ENCODE measurements at regions not wholly inside any gene's neighbourhood (a gene's known extent, or its start where the extent isn't known, plus 50 kb on each side); places are given as distances from the start of the nearest gene placed in this dataset.
"Not testable (repeated sequence)": the region's sequence is repeated elsewhere in the genome, so short reads cannot be mapped to it uniquely, and the experiment has no call there.

GRCh38 chr1:189718147-189718795 lies 759.4 kb downstream of the BRINP3 start:
- not testable (repeated sequence) for DNase-seq

DNA sequence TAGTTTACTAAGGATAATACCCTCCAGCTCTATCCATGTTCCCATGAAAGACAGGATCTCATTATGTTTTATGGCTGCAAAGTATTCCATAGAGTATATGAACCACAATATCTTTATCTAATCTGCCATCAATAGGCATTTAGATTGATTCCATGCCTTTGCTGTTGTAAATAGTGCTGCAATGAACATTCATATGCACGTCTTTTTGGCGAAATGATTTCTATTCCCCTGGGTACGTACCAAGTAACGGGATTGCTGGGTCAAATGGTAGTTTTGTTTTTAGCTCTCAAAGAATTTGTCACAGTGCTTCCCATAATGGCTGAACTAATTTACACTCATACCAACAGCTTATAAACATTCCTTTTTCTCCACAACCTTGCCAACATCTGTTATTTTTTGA lies 750.9 kb downstream of the BRINP3 start:
- DNase-seq, result no peak

DNA sequence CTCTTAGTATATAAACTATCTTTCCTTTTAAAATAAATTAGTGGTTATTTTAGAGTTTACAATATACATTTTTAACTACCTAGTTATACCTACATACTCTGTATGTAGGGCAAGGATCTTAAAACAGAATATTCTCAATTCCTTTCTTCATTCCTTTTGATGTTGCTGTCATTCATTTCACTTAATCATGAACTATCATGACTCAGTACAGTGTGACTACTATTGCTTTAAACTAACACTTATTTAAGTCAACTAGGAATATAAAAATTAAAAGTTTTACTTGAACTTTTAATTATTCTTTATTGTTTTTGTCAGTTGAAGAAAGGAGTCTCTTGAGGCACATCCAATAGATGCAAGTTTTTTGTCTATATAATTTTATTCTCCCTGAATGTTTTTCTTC lies 726.4 kb downstream of the BRINP3 start:
- no peak for DNase-seq

- no peak for DNase-seq
These were observed 725.1 kb downstream of the BRINP3 start for GRCh38 chr1:189752461-189752995.

DNA sequence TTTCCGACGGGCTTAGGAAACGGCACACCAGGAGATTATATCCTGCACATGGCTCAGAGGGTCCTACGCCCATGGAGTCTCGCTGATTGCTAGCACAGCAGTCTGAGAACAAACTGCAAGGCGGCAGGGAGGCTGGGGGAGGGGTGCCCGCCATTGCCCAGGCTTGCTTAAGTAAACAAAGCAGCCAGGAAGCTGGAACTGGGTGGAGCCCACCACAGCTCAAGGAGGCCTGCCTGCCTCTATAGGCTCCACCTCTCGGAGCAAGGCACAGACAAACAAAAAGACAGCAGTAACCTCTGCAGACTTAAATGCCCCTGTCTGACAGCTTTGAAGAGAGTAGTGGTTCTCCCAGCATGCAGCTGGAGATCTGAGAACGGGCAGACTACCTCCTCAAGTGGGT lies 722.6 kb downstream of the BRINP3 start:
- not testable (repeated sequence) for DNase-seq

GRCh38 chr1:189764391-189765320 lies 713.0 kb downstream of the BRINP3 start:
- no peak for DNase-seq

- no peak for DNase-seq
These were observed 708.2 kb downstream of the BRINP3 start for GRCh38 chr1:189769448-189769847.

- DNase-seq, result no peak
These were observed 702.9 kb downstream of the BRINP3 start for GRCh38 chr1:189774721-189775287.

DNA sequence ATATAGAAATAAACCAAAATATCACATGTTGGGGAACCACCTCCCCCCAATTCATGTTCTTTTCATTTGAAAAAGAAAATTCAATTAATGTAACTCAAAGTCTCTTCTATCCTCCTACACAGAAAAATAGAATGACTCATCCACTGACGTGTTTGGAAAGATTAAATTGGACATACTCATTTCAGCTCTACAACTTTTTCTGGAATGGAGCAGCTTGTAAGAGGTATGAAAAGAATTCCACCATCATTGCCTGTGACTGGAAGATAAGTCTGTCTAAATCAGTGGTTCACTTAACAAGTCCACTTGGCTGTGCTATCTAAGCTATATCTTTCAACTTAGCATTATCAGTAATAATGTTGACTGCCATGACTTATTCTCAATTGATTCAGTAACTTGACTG lies 702.3 kb downstream of the BRINP3 start:
- no peak for DNase-seq

DNA sequence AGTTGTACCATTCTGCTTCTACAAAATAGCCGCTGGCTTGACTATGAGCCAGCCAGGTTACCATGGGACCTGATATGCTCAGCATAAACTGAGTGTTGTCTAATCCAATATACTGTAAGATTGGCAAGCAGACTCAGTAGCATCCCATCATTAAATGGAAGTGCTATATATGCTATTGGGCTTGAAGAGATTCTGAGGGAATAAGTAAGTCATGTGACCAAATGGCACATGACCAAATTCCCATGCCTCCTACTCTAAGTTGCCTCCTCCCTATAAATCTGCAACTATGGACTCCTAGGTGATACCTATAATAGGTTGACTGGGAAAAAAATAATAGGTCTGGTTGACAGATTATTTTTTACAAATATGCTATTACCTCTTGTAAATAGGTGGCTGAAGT lies 698.6 kb downstream of the BRINP3 start:
- DNase-seq, result no peak

GRCh38 chr1:189782295-189782694 lies 695.4 kb downstream of the BRINP3 start:
- DNase-seq, result no peak

- no peak for DNase-seq
These were observed 694.2 kb downstream of the BRINP3 start for GRCh38 chr1:189783456-189783855.

GRCh38 chr1:189786761-189787160 lies 690.9 kb downstream of the BRINP3 start:
- DNase-seq, result no peak

- no peak for DNase-seq
These were observed 690.5 kb downstream of the BRINP3 start for GRCh38 chr1:189787201-189787600.

- no peak for DNase-seq
These were observed 687.3 kb downstream of the BRINP3 start for GRCh38 chr1:189790335-189790734.

GRCh38 chr1:189803364-189803763 lies 674.3 kb downstream of the BRINP3 start:
- no peak for DNase-seq

GRCh38 chr1:189804352-189804751 lies 673.3 kb downstream of the BRINP3 start:
- DNase-seq, result no peak

DNA sequence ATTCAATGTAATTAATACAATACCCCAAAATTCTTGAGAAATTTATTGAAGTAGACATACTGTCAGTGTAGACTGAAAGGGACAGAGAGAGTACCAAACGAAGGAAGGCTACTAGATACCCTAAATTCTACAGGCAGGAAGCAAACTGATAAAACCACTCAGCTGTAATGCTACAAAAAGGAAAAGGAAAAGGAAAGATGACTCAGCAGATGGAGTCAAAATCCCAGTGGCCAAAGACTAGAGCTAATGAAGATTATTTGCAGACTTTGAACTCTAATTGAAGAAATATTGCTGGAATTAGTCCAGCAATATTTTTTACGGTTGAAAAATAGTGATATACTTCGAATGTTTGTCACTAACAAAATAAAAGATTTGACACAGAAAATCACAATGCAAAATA lies 671.9 kb downstream of the BRINP3 start:
- no peak for DNase-seq

DNA sequence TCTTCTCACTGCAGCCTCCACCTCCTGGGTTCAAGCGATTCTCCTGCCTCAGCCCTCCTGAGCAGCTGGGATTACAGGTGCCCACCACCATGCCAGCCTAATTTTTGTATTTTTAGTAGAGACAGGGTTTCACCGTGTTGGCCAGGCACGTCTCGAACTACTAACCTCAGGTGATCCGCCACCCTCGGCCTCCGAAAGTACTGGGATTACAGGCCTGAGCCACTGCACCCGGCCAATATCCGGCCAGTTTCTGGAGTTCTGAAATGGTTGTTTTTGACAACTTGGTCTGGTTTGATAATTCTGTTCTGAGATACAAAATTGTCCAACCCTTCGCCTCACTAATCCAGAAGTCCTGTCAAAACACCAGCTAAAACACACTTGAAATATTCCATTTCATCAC lies 667.0 kb downstream of the BRINP3 start:
- not testable (repeated sequence) for DNase-seq

DNA sequence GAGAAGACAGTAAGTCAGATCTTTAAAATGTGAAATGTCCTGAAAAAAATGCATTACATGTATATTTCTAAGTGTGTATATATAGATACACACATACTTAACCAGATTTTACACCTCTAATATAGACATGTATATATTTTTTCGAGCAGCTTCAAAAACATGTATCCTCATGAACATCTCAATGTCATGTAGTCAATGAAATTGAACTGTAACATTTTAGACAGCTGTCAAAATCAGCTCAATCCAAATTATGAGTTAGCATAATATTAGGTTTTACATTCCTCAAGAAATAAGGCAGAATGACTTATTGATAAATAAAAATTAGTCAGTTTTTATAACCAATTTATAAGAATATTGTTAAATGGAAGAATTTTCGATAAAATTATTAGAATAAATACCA lies 665.7 kb downstream of the BRINP3 start:
- DNase-seq, result no peak

- no peak for DNase-seq
These were observed 661.1 kb downstream of the BRINP3 start for GRCh38 chr1:189816558-189816957.

- DNase-seq, result no peak
These were observed 657.9 kb downstream of the BRINP3 start for GRCh38 chr1:189819751-189820150.

- DNase-seq, result no peak
These were observed 655.8 kb downstream of the BRINP3 start for GRCh38 chr1:189821833-189822232.

DNA sequence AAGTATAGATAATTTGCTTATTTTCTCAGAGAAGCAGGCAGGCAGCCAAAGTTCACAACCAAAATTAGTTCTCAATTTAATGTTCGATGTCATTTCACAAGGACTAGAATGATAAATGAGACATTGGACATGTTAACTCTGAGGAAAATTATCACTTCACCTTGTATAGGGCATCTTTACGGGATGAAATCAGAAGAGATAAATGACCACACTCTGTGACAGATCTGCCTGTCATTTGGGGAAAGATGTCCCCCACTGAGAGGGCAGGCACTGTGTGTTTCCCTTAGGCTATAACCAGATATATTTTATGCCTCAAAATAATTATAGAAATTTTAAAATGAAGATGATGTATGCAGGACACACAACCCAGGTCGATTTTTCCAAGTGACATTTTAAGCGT lies 642.9 kb downstream of the BRINP3 start:
- DNase-seq, result no peak

All from islet precursor cell (in vitro differentiated cells).